ENCODE measurements at regions not wholly inside any gene's neighbourhood (a gene's known extent, or its start where the extent isn't known, plus 50 kb on each side); places are given as distances from the start of the nearest gene placed in this dataset.

- intact Hi-C loops (cut with micrococcal nuclease), result no loop called here
- Histone ChIP-seq H2AFZ (ENCODE audit: insufficient read depth, low read depth, low read length, poor library complexity, severe bottlenecking) (no peak overlapping the region), H3K79me2 (ENCODE audit: control insufficient read depth, insufficient read depth, low read length) (no peaks in the 10 kb centered on the region), H3K4me3 (ENCODE audit: control extremely low read depth in 1 of 5, extremely low read depth in 1 of 5, insufficient read depth in 1 of 5, low read depth in 2 of 5, low read length in 4 of 5) (no peak overlapping the region), H3K9me3 (ENCODE audit: control extremely low read depth in 1 of 3, control insufficient read depth in 2 of 3, insufficient read depth in 1 of 3, low read length in 2 of 3) (no peaks in the 10 kb centered on the region), H3K4me2 (replicated peaks; ENCODE audit: low read depth, low read length, poor library complexity, severe bottlenecking) (no peak overlapping the region), H3K27me3 (replicated peaks in 1 of 4; ENCODE audit: control extremely low read depth in 1 of 4, control insufficient read depth in 3 of 4, insufficient read depth in 4 of 4, low read length in 3 of 4) (no peaks in the 10 kb centered on the region), H3K27ac (ENCODE audit: low read length in 2 of 2) (no peak overlapping the region), H3K4me1 (ENCODE audit: control insufficient read depth in 2 of 2, insufficient read depth in 2 of 2, low read length in 2 of 2) (no peaks in the 10 kb centered on the region), H3K9ac (ENCODE audit: low read length) (no peak overlapping the region), H3K36me3 (replicated peaks in 1 of 2; ENCODE audit: control extremely low read depth in 1 of 2, control insufficient read depth in 1 of 2, extremely low read depth in 1 of 2, insufficient read depth in 2 of 2, low read length in 1 of 2) (no peaks in the 10 kb centered on the region), H4K20me1 (ENCODE audit: control insufficient read depth, insufficient read depth, low read length, poor library complexity, severe bottlenecking) (no peaks in the 10 kb centered on the region)
- Mint-ChIP-seq H3K27ac (no peak overlapping the region), H3K9me3 (ENCODE audit: insufficient read depth) (no peaks in the 10 kb centered on the region), H3K4me3 (no peak overlapping the region), H3K27me3 (no peaks in the 10 kb centered on the region), H3K4me1 (no peaks in the 10 kb centered on the region)
- ChIA-PET CTCF (no interaction called here), POLR2A (no interaction called here)
- ATAC-seq (ENCODE audit: low read depth) (no peak), DNase-seq (no peak)
- no peak for TF ChIP-seq EZH2 (IDR thresholded peaks at IDR 0.05; ENCODE audit: borderline replicate concordance, insufficient read depth, low read depth, low read length, poor library complexity, severe bottlenecking)
- TF ChIP-seq, protein P1, sequence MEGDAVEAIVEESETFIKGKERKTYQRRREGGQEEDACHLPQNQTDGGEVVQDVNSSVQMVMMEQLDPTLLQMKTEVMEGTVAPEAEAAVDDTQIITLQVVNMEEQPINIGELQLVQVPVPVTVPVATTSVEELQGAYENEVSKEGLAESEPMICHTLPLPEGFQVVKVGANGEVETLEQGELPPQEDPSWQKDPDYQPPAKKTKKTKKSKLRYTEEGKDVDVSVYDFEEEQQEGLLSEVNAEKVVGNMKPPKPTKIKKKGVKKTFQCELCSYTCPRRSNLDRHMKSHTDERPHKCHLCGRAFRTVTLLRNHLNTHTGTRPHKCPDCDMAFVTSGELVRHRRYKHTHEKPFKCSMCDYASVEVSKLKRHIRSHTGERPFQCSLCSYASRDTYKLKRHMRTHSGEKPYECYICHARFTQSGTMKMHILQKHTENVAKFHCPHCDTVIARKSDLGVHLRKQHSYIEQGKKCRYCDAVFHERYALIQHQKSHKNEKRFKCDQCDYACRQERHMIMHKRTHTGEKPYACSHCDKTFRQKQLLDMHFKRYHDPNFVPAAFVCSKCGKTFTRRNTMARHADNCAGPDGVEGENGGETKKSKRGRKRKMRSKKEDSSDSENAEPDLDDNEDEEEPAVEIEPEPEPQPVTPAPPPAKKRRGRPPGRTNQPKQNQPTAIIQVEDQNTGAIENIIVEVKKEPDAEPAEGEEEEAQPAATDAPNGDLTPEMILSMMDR (IDR thresholded peaks at IDR 0.05), result no peak
These were observed 882.4 kb downstream of the DSC3 start for GRCh38 chr18:30160124-30160523.

GRCh38 chr18:30150586-30151250 is 891.8 kb downstream of the DSC3 start:
- Histone ChIP-seq H3K4me1 (ENCODE audit: control insufficient read depth in 2 of 2, insufficient read depth in 2 of 2, low read length in 2 of 2) (no peaks in the 10 kb centered on the region), H3K27ac (ENCODE audit: low read length in 2 of 2) (no peak overlapping the region), H3K4me2 (replicated peaks; ENCODE audit: low read depth, low read length, poor library complexity, severe bottlenecking) (no peak overlapping the region), H3K79me2 (ENCODE audit: control insufficient read depth, insufficient read depth, low read length) (no peaks in the 10 kb centered on the region), H3K27me3 (replicated peaks in 1 of 4; ENCODE audit: control extremely low read depth in 1 of 4, control insufficient read depth in 3 of 4, insufficient read depth in 4 of 4, low read length in 3 of 4) (no peaks in the 10 kb centered on the region), H3K4me3 (ENCODE audit: control extremely low read depth in 1 of 5, extremely low read depth in 1 of 5, insufficient read depth in 1 of 5, low read depth in 2 of 5, low read length in 4 of 5) (no peak overlapping the region), H3K9ac (ENCODE audit: low read length) (no peak overlapping the region), H4K20me1 (ENCODE audit: control insufficient read depth, insufficient read depth, low read length, poor library complexity, severe bottlenecking) (no peaks in the 10 kb centered on the region), H2AFZ (ENCODE audit: insufficient read depth, low read depth, low read length, poor library complexity, severe bottlenecking) (no peak overlapping the region), H3K36me3 (replicated peaks in 1 of 2; ENCODE audit: control extremely low read depth in 1 of 2, control insufficient read depth in 1 of 2, extremely low read depth in 1 of 2, insufficient read depth in 2 of 2, low read length in 1 of 2) (no peaks in the 10 kb centered on the region), H3K9me3 (ENCODE audit: control extremely low read depth in 1 of 3, control insufficient read depth in 2 of 3, insufficient read depth in 1 of 3, low read length in 2 of 3) (no peaks in the 10 kb centered on the region)
- Mint-ChIP-seq H3K9me3 (ENCODE audit: insufficient read depth) (no peaks in the 10 kb centered on the region), H3K27ac (no peak overlapping the region), H3K27me3 (no peaks in the 10 kb centered on the region), H3K4me1 (peaks cover 2% of the 10 kb centered on the region), H3K4me3 (no peak overlapping the region)
- intact Hi-C loops (cut with micrococcal nuclease), result no loop called here
- no peak for TF ChIP-seq EZH2 (IDR thresholded peaks at IDR 0.05; ENCODE audit: borderline replicate concordance, insufficient read depth, low read depth, low read length, poor library complexity, severe bottlenecking)
- TF ChIP-seq, protein P1 (IDR thresholded peaks at IDR 0.05), result no peak
- WGBS (ENCODE audit: insufficient coverage), result no CpG with 5 or more reads among the region's 2 CpGs
- DNase-seq (no peak), ATAC-seq (ENCODE audit: low read depth) (no peak)
- CTCF ChIA-PET, result no interaction called here
- POLR2A ChIA-PET, result no interaction called here

Data from B cell (primary cell).